ENCODE measurements at regions not wholly inside any gene's neighbourhood (a gene's known extent, or its start where the extent isn't known, plus 50 kb on each side); places are given as distances from the start of the nearest gene placed in this dataset.
"Not testable (repeated sequence)": the region's sequence is repeated elsewhere in the genome, so short reads cannot be mapped to it uniquely, and the experiment has no call there.

DNA sequence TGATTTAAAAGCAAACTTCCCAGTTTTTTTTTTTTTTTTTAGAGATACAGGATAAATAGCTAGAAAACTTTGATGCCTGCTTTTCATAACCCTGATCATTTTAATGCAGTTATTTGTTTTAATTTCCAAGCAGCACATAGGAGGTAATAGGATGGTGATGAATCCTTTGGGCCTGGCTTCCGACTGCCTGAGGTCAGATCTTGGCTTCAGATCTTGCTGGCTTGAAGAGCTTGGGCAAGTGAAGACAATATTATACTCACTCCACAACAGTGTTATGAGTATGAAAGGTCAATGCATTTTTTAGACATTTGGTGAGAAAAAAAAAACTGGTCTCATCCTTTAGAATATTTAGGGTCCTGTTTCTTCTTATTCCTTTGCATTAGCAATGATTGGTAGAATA is 124.8 kb upstream of the PRKCQ start:
- no peaks in the 10 kb centered on the region for H3K9me2 ChIP-seq (ENCODE audit: insufficient read depth)
- no peak overlapping the region for H3K4me3 ChIP-seq
- 17 to 41% methylated on average over 1 of the region's 1 CpG for WGBS, 2 experiments (ENCODE audit: low coverage in 1 of 2, low lambda C conversion rate in 2 of 2, missing lambda C conversion rate in 2 of 2)
- DNase-seq = peak; percentile 25
- in situ Hi-C loops (cut with MboI) = no loop called here
- no peak overlapping the region for H3K9ac ChIP-seq
- no peak overlapping the region for H3K27ac ChIP-seq
- H3K79me2 ChIP-seq (ENCODE audit: insufficient read depth) = no peaks in the 10 kb centered on the region
- H3K9me3 ChIP-seq (ENCODE audit: low read depth) = no peaks in the 10 kb centered on the region
- H3K36me3 ChIP-seq (ENCODE audit: low read depth) = no peaks in the 10 kb centered on the region
- no peaks in the 10 kb centered on the region for H3K4me1 ChIP-seq (ENCODE audit: insufficient read depth)
- 0 out of 2 replicates have a peak, but pooled peaks cover 7% of the 10 kb centered on the region for H3K27me3 ChIP-seq (replicated peaks; ENCODE audit: insufficient read depth)
- no peaks in the 10 kb centered on the region for H3F3A ChIP-seq (ENCODE audit: insufficient read depth)
- no peak for TF ChIP-seq EZH2 (IDR thresholded peaks at IDR 0.05; ENCODE audit: insufficient read depth, poor library complexity, severe bottlenecking)
- TF ChIP-seq EZH2phosphoT487 (IDR thresholded peaks at IDR 0.05; ENCODE audit: insufficient read depth, low read depth) = no peak
- H2AFZ ChIP-seq = no peak overlapping the region
- H4K20me1 ChIP-seq (ENCODE audit: insufficient read depth) = no peaks in the 10 kb centered on the region
- no peak overlapping the region for H3K4me2 ChIP-seq (ENCODE audit: unreplicated experiment)

DNA sequence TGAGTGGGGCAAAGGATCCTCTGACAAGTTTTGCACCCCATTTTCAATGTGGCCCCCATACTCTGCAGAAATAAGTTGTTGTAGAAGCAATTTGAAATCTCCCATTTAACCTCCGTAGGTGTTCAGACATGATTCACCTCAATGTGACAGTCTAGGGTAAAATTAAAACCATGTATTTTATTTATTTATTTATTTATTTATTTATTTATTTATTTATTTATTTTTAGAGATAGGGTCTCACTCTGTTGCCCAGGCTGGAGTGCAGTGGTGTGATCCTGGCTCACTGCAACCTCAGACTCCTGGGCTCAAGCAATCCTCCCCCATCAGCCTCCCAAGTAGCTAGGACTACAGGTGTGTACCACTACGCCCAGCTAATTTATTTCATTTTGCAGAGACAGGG is 122.8 kb upstream of the PRKCQ start:
- in situ Hi-C loops (cut with MboI); H3K36me3 ChIP-seq (ENCODE audit: low read depth); H3F3A ChIP-seq (ENCODE audit: insufficient read depth); H3K4me1 ChIP-seq (ENCODE audit: insufficient read depth); H3K9me3 ChIP-seq (ENCODE audit: low read depth); DNase-seq; H3K27me3 ChIP-seq (replicated peaks; ENCODE audit: insufficient read depth); H3K9ac ChIP-seq; H3K27ac ChIP-seq; H4K20me1 ChIP-seq (ENCODE audit: insufficient read depth); H2AFZ ChIP-seq; H3K9me2 ChIP-seq (ENCODE audit: insufficient read depth); H3K79me2 ChIP-seq (ENCODE audit: insufficient read depth); H3K4me3 ChIP-seq; H3K4me2 ChIP-seq (ENCODE audit: unreplicated experiment): not testable (repeated sequence)
- WGBS, 2 experiments (ENCODE audit: low coverage in 1 of 2, low lambda C conversion rate in 2 of 2, missing lambda C conversion rate in 2 of 2) = 77 to 85% methylated on average over 2 of the region's 2 CpGs

DNA sequence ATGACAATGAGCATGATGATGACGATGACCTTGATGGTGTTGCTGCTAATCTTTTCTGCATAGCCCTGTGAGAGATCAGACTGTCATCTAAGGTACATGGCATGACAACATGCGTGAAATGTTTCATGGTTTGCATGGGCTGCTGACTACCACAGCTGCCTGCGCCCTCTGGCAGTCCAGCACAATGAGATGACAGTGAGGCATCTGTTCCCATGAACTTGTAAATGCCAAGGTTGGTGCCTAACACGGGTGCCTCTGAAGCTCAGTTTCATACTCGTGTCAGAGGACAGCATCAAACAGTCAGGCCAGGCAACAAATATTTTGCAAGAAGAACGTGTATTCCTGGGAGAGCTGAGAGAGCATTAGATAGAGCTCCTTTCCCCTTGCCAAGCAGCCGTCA is 122.0 kb upstream of the PRKCQ start:
- H2AFZ ChIP-seq = no peak overlapping the region
- DNase-seq = no peak
- no peaks in the 10 kb centered on the region for H3K4me1 ChIP-seq (ENCODE audit: insufficient read depth)
- H3K9me3 ChIP-seq (ENCODE audit: low read depth) = no peaks in the 10 kb centered on the region
- no peaks in the 10 kb centered on the region for H3K9me2 ChIP-seq (ENCODE audit: insufficient read depth)
- no peak overlapping the region for H3K4me2 ChIP-seq (ENCODE audit: unreplicated experiment)
- H3F3A ChIP-seq (ENCODE audit: insufficient read depth) = no peaks in the 10 kb centered on the region
- no peaks in the 10 kb centered on the region for H3K27me3 ChIP-seq (replicated peaks; ENCODE audit: insufficient read depth)
- H3K79me2 ChIP-seq (ENCODE audit: insufficient read depth) = no peaks in the 10 kb centered on the region
- TF ChIP-seq EZH2phosphoT487 (IDR thresholded peaks at IDR 0.05; ENCODE audit: insufficient read depth, low read depth) (no peak), EZH2 (IDR thresholded peaks at IDR 0.05; ENCODE audit: insufficient read depth, poor library complexity, severe bottlenecking) (no peak)
- WGBS, 2 experiments (ENCODE audit: low coverage in 1 of 2, low lambda C conversion rate in 2 of 2, missing lambda C conversion rate in 2 of 2) = 53 to 55% methylated on average over 7 of the region's 7 CpGs
- no peak overlapping the region for H3K27ac ChIP-seq
- in situ Hi-C loops (cut with MboI) = no loop called here
- no peaks in the 10 kb centered on the region for H4K20me1 ChIP-seq (ENCODE audit: insufficient read depth)
- H3K9ac ChIP-seq = no peak overlapping the region
- H3K36me3 ChIP-seq (ENCODE audit: low read depth) = no peaks in the 10 kb centered on the region
- H3K4me3 ChIP-seq = no peak overlapping the region

DNA sequence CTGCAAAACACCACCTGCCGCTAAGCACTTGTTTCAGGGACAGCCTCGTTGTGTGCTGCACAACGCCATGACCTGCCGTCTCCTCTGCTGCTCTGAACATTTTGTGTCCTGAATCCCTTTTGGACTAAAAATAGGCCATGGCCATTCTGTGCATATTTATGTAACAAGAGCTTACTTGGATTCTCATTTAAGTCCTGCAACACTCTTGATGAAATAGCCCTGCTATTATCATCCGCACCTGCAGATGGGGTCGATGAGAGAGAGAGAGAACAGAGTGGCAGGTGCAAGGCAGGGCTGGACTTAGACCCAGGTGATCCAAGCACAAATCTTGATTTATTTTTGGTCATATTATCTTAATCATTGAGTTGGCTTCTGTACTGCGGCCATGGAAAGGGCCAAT is 121.2 kb upstream of the PRKCQ start:
- H3K4me1 ChIP-seq (ENCODE audit: insufficient read depth) = no peaks in the 10 kb centered on the region
- 85 to 91% methylated on average over 7 of the region's 7 CpGs for WGBS, 2 experiments (ENCODE audit: low coverage in 1 of 2, low lambda C conversion rate in 2 of 2, missing lambda C conversion rate in 2 of 2)
- H3K36me3 ChIP-seq (ENCODE audit: low read depth) = no peaks in the 10 kb centered on the region
- no peak for DNase-seq
- H3K9me3 ChIP-seq (ENCODE audit: low read depth) = no peaks in the 10 kb centered on the region
- no peak overlapping the region for H3K4me2 ChIP-seq (ENCODE audit: unreplicated experiment)
- H3K4me3 ChIP-seq = no peak overlapping the region
- H3F3A ChIP-seq (ENCODE audit: insufficient read depth) = no peaks in the 10 kb centered on the region
- in situ Hi-C loops (cut with MboI) = no loop called here
- TF ChIP-seq EZH2 (IDR thresholded peaks at IDR 0.05; ENCODE audit: insufficient read depth, poor library complexity, severe bottlenecking) (no peak), EZH2phosphoT487 (IDR thresholded peaks at IDR 0.05; ENCODE audit: insufficient read depth, low read depth) (no peak)
- no peak overlapping the region for H3K9ac ChIP-seq
- H3K27me3 ChIP-seq (replicated peaks; ENCODE audit: insufficient read depth) = no peaks in the 10 kb centered on the region
- no peaks in the 10 kb centered on the region for H3K79me2 ChIP-seq (ENCODE audit: insufficient read depth)
- H2AFZ ChIP-seq = no peak overlapping the region
- H4K20me1 ChIP-seq (ENCODE audit: insufficient read depth) = no peaks in the 10 kb centered on the region
- no peaks in the 10 kb centered on the region for H3K9me2 ChIP-seq (ENCODE audit: insufficient read depth)
- H3K27ac ChIP-seq = no peak overlapping the region

DNA sequence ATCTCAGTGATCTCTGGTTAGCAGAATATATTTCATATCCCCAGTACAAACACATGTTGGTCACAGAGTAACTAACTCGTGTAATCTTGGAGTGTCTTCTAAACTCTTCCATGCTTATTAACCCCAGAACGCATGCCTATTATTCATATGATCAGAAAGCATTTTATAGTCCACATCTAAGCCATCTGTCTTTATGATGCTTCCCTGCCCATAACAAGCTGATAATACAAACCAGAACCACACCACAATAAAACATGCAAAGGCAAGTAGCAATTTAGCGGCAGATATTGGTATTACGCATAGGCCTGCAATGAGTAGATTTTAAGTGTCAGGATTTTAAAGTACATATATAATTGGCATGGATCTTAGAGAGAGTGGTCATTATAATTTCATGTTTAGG is 120.0 kb upstream of the PRKCQ start:
- Histone ChIP-seq H3K27ac (no peak overlapping the region), H3K4me2 (ENCODE audit: unreplicated experiment) (no peak overlapping the region), H3K79me2 (ENCODE audit: insufficient read depth) (no peaks in the 10 kb centered on the region), H3K4me3 (no peak overlapping the region), H3F3A (ENCODE audit: insufficient read depth) (no peaks in the 10 kb centered on the region), H3K9ac (no peak overlapping the region), H3K4me1 (ENCODE audit: insufficient read depth) (no peaks in the 10 kb centered on the region), H2AFZ (no peak overlapping the region), H3K9me3 (ENCODE audit: low read depth) (no peaks in the 10 kb centered on the region), H3K9me2 (ENCODE audit: insufficient read depth) (no peaks in the 10 kb centered on the region), H3K27me3 (replicated peaks; ENCODE audit: insufficient read depth) (no peaks in the 10 kb centered on the region), H4K20me1 (ENCODE audit: insufficient read depth) (no peaks in the 10 kb centered on the region), H3K36me3 (ENCODE audit: low read depth) (no peaks in the 10 kb centered on the region)
- in situ Hi-C loops (cut with MboI) = no loop called here
- no peak for TF ChIP-seq EZH2 (IDR thresholded peaks at IDR 0.05; ENCODE audit: insufficient read depth, poor library complexity, severe bottlenecking)
- TF ChIP-seq EZH2phosphoT487 (IDR thresholded peaks at IDR 0.05; ENCODE audit: insufficient read depth, low read depth) = no peak
- WGBS, 2 experiments (ENCODE audit: low coverage in 1 of 2, low lambda C conversion rate in 2 of 2, missing lambda C conversion rate in 2 of 2) = 62 to 66% methylated on average over 4 of the region's 4 CpGs
- DNase-seq = no peak
